MG63 (cell line): ENCODE measurements at regions not wholly inside any gene's neighbourhood (a gene's known extent, or its start where the extent isn't known, plus 50 kb on each side); places are given as distances from the start of the nearest gene placed in this dataset.

Experiments used
- DNase-seq: peaks from one replicate; pipeline ENCODE4 v3.0.0-alpha.2; 2020
- H3K27me3 ChIP-seq: fragments of 250-450 bp; sonication (Bioruptor Pico); 2 replicates; pipeline ENCODE4 v1.5.1; 2020; ENCODE audit warnings: mild to moderate bottlenecking, moderate library complexity
- H3K36me3 ChIP-seq: fragments of 250-450 bp; sonication (Bioruptor Pico); 2 replicates; pipeline ENCODE4 v1.5.1; 2020; ENCODE audit warnings: mild to moderate bottlenecking, moderate library complexity
- H3K4me3 ChIP-seq: fragments of 250-450 bp; sonication (Bioruptor Pico); 2 replicates; pipeline ENCODE4 v1.5.1; 2020; ENCODE audit warnings: mild to moderate bottlenecking, moderate library complexity
- H3K9me3 ChIP-seq: fragments of 250-450 bp; sonication (Bioruptor Pico); 2 replicates; pipeline ENCODE4 v1.5.1; 2020; ENCODE audit warnings: mild to moderate bottlenecking, moderate library complexity

- H3K4me3 ChIP-seq = no peak overlapping the region
- H3K36me3 ChIP-seq = no peaks in the 10 kb centered on the region
- 0 out of 2 replicates have a peak, but pooled peaks cover 2% of the 10 kb centered on the region for H3K9me3 ChIP-seq
- no peak for DNase-seq
- 0 out of 2 replicates have a peak, but pooled peaks cover 2% of the 10 kb centered on the region for H3K27me3 ChIP-seq
Observed at GRCh38 chr17:74153456-74153810, 50.0 kb upstream of the RPL38 start.
